ENCODE measurements at regions not wholly inside any gene's neighbourhood (a gene's known extent, or its start where the extent isn't known, plus 50 kb on each side); places are given as distances from the start of the nearest gene placed in this dataset.

- no peak for TF ChIP-seq FOXP2 (optimal IDR thresholded peaks at IDR 0.05; ENCODE audit: borderline replicate concordance, extremely low read depth, extremely low read length, insufficient read depth)
- TF ChIP-seq SIN3A (IDR thresholded peaks at IDR 0.05; ENCODE audit: borderline replicate concordance, insufficient read depth, low read length): no peak
- no peak for TF ChIP-seq POLR2AphosphoS5 (IDR thresholded peaks at IDR 0.05; ENCODE audit: low read depth, low read length)
- TF ChIP-seq REST (IDR thresholded peaks at IDR 0.05; ENCODE audit: insufficient read depth in 1 of 2, low read depth in 2 of 2, low read length in 2 of 2): no peak
- TF ChIP-seq TAF1 (IDR thresholded peaks at IDR 0.05; ENCODE audit: borderline replicate concordance, insufficient read depth, low read length): no peak
Observed at GRCh38 chr2:43034921-43035320, 191.5 kb downstream of the ZFP36L2 start.

DNA sequence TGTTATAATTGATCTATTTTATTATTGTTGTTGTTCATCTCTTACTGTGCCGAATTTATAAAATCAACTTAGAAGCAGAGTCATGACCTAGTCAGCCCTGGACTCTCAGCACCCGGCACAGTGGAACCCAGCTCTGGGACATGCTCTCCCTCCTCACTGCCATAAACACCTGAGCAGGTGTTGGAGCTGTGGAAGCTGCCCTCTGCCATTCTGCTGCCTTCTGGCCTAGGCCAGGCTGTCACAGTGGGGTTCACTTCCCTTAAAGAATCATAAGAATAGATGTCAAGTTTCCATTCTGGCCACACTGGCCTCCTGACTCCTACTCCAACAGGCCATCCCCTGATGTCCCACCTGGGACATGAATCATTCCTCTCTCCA, 192.2 kb downstream of the ZFP36L2 start:
- TF ChIP-seq SIN3A (IDR thresholded peaks at IDR 0.05; ENCODE audit: borderline replicate concordance, insufficient read depth, low read length) (no peak), TAF1 (IDR thresholded peaks at IDR 0.05; ENCODE audit: borderline replicate concordance, insufficient read depth, low read length) (no peak)

DNA sequence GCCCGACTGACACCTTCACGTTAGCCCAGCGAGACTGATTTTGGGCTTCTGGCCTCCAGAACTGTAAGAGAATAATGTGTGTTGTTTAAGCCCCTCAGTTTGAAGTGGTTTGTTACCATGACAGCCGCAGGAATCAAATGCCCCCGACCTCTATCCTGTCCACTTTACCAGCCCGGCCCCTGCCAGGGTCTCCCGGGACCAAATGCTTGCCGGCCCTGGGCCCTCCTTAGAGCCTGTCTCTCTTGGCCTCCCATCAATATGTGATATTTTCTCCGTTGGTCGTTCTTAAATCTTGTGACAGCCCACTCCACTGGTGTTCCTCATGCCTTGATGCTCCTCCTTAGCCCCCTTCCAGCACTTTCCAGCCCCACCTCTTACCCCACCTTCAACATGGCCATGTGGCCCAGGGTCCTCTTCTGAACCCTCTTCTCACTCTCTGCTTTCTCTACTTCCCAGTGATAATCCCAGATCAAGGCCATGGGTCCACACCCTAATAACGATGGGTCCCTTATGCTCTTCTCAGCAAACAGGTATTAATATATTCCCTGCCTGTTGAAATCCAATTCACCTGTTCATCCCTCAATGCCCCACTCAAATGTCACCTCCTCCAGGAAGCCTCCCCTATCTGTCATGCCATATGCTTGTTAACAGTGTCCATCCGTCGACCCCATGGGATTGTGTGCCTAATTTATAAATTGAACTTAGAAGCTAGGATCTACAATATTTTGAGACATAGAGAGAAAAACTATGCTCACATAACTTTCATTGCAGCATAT, 192.8 kb downstream of the ZFP36L2 start:
- TF ChIP-seq REST (IDR thresholded peaks at IDR 0.05; ENCODE audit: insufficient read depth in 1 of 2, low read depth in 2 of 2, low read length in 2 of 2): no peak
- TF ChIP-seq SIN3A (IDR thresholded peaks at IDR 0.05; ENCODE audit: borderline replicate concordance, insufficient read depth, low read length): no peak
- no peak for TF ChIP-seq FOXP2 (optimal IDR thresholded peaks at IDR 0.05; ENCODE audit: borderline replicate concordance, extremely low read depth, extremely low read length, insufficient read depth)
- no peak for TF ChIP-seq TAF1 (IDR thresholded peaks at IDR 0.05; ENCODE audit: borderline replicate concordance, insufficient read depth, low read length)
- TF ChIP-seq POLR2AphosphoS5 (IDR thresholded peaks at IDR 0.05; ENCODE audit: low read depth, low read length): no peak

- no peak for TF ChIP-seq FOXP2 (optimal IDR thresholded peaks at IDR 0.05; ENCODE audit: borderline replicate concordance, extremely low read depth, extremely low read length, insufficient read depth)
- no peak for TF ChIP-seq REST (IDR thresholded peaks at IDR 0.05; ENCODE audit: insufficient read depth in 1 of 2, low read depth in 2 of 2, low read length in 2 of 2)
- no peak for TF ChIP-seq POLR2AphosphoS5 (IDR thresholded peaks at IDR 0.05; ENCODE audit: low read depth, low read length)
- no peak for TF ChIP-seq SIN3A (IDR thresholded peaks at IDR 0.05; ENCODE audit: borderline replicate concordance, insufficient read depth, low read length)
- no peak for TF ChIP-seq TAF1 (IDR thresholded peaks at IDR 0.05; ENCODE audit: borderline replicate concordance, insufficient read depth, low read length)
Observed at GRCh38 chr2:43033016-43033270, 193.5 kb downstream of the ZFP36L2 start.

DNA sequence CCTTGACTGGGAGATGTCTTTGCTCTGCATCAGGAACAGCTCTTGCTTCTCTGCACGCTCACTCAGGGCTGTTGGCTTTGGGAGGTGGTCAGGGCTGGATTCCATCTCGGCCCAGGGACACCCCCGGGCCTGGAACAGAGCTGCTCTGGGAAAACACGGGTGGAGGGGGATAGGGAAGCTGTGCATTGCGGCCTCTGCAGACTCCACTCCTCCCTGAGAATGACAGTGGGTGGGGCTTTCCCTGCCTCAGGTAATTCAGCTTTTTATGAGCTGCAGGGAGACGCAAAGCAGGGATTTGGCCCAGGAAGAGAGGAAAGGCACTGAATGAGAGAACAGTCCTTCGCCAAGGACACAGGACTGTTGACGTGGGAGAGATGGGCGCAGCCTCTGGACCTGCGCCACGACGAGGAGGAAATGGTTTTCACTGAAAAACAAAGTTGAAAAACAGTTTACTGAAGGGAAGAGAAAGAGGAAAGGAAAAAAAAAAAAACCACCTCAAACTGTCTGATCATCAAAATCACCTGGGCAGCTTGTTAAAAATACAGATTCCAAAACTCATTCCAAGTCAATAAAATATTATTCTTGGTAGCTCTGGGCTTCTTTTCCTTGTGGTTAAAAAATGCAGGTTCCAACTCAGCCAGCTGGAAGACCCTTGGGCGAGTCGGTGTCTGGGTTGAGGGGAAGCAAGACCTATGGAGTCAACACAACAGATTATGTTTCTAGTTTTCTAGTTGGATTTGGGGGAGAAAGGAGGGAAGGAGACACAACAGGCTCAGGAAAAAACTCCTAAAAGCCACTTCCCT, 194.0 kb downstream of the ZFP36L2 start:
- TF ChIP-seq REST (IDR thresholded peaks at IDR 0.05; ENCODE audit: insufficient read depth in 1 of 2, low read depth in 2 of 2, low read length in 2 of 2) (no peak), TAF1 (IDR thresholded peaks at IDR 0.05; ENCODE audit: borderline replicate concordance, insufficient read depth, low read length) (no peak), POLR2AphosphoS5 (IDR thresholded peaks at IDR 0.05; ENCODE audit: low read depth, low read length) (no peak), SIN3A (IDR thresholded peaks at IDR 0.05; ENCODE audit: borderline replicate concordance, insufficient read depth, low read length) (no peak), FOXP2 (optimal IDR thresholded peaks at IDR 0.05; ENCODE audit: borderline replicate concordance, extremely low read depth, extremely low read length, insufficient read depth) (no peak)

Data from PFSK-1 (cell line).